Lung (tissue), 11 donors: ENCODE measurements at regions not wholly inside any gene's neighbourhood (a gene's known extent, or its start where the extent isn't known, plus 50 kb on each side); places are given as distances from the start of the nearest gene placed in this dataset.
A peak's percentile ranks its signal among the peaks of the same experiment; 100 is the strongest.

Source experiments
- ATAC-seq: fragments of 200-7000 bp; cut with Tn5 transposase; one replicate; pipeline ENCODE4 v1.9.1; 2020; ENCODE audit warnings: moderate number of reproducible peaks; ENCODE audit not compliant: insufficient read depth, low FRiP score
- DNase-seq, 3 donors: peaks; one replicate each; pipeline ENCODE4 v3.0.0-alpha.2; 2013 to 2017
- H3K27ac ChIP-seq, 2 donors: one replicate each; pipeline ENCODE4 v1.5.1; 2013; ENCODE audit warnings: mild to moderate bottlenecking in 2 of 2, moderate library complexity in 2 of 2, control low read depth in 1 of 2, inconsistent platforms in 1 of 2, low read depth in 1 of 2, low read length in 1 of 2
- H3K27me3 ChIP-seq, 3 donors: one replicate each; pipeline ENCODE4 v1.5.1; 2013; ENCODE audit warnings: low read length in 2 of 3; ENCODE audit not compliant: control insufficient read depth in 3 of 3, insufficient read depth in 3 of 3
- H3K36me3 ChIP-seq, 4 donors: one replicate each; pipeline ENCODE4 v1.5.1; 2013; ENCODE audit warnings: low read length in 4 of 4, mild to moderate bottlenecking in 1 of 4, moderate library complexity in 1 of 4; ENCODE audit not compliant: control insufficient read depth in 4 of 4, insufficient read depth in 4 of 4
- H3K4me1 ChIP-seq, 5 donors: one replicate each; pipeline ENCODE4 v1.5.1; 2013; ENCODE audit warnings: low read length in 5 of 5, mild to moderate bottlenecking in 2 of 5, moderate library complexity in 1 of 5; ENCODE audit not compliant: control insufficient read depth in 5 of 5, insufficient read depth in 5 of 5
- H3K4me3 ChIP-seq: one replicate; pipeline ENCODE4 v1.5.1; 2013; ENCODE audit warnings: mild to moderate bottlenecking, control low read depth, moderate library complexity
- H3K9ac ChIP-seq, 2 donors: one replicate each; pipeline ENCODE4 v1.5.1; 2013; ENCODE audit warnings: low read length in 2 of 2, control low read depth in 1 of 2; ENCODE audit not compliant: insufficient read depth in 1 of 2
- H3K9me3 ChIP-seq, 4 donors: one replicate each; pipeline ENCODE4 v1.5.1; 2013; ENCODE audit warnings: low read length in 3 of 4, mild to moderate bottlenecking in 1 of 4, moderate library complexity in 1 of 4; ENCODE audit not compliant: control insufficient read depth in 4 of 4, insufficient read depth in 3 of 4
- CTCF ChIP-seq: IDR thresholded peaks from 2 replicates; pipeline ENCODE4 v1.5.1; 2012; ENCODE audit warnings: mild to moderate bottlenecking; ENCODE audit errors: control extremely low read depth, extremely low read depth
- WGBS, 2 donors: extraction: QIAGEN DNeasy Blood & Tissue Kit; methylation state at CpG; one replicate each; pipeline ENCODE4 v1.1.7; 2013; 5-methylcytosine and 5-hydroxymethylcytosine counted together
- donor health status: control.
- donor health status: control.
- donor health status: Bipolar disorder and iron deficiency.
- donor health status: healthy.
- donor health status: DM: yes; HTN: yes; CAD: no.

- no peak for DNase-seq
- no peaks in the 10 kb centered on the region for H3K4me1 ChIP-seq
- 83 to 90% methylated on average over 4 of the region's 4 CpGs for WGBS, 2 donors
These were observed 221.3 kb upstream of the ITGA4 start for GRCh38 chr2:181235683-181236459.

GRCh38 chr2:181239201-181239799 is 217.9 kb upstream of the ITGA4 start:
- no peak for ATAC-seq
- no peak for TF ChIP-seq CTCF
- Histone ChIP-seq H3K9me3 (no peaks in the 10 kb centered on the region), H3K27me3 (peaks cover 0 to 5% (median 0%) of the 10 kb centered on the region in 3 donors), H3K4me3 (no peak overlapping the region), H3K9ac (no peak overlapping the region), H3K36me3 (no peaks in the 10 kb centered on the region), H3K27ac (no peak overlapping the region), H3K4me1 (no peaks in the 10 kb centered on the region)
- DNase-seq: peak in 2 of 3 donors; percentile 15 to 35
- WGBS, 2 donors: 39 to 64% methylated on average over 2 of the region's 2 CpGs

More at GRCh38 chr2:181235683-181236459, 221.3 kb upstream of the ITGA4 start:
- Histone ChIP-seq H3K4me3 (no peak overlapping the region), H3K27ac (no peak overlapping the region), H3K9ac (no peak overlapping the region), H3K27me3 (peaks cover 0 to 5% (median 0%) of the 10 kb centered on the region in 3 donors), H3K9me3 (no peaks in the 10 kb centered on the region), H3K36me3 (no peaks in the 10 kb centered on the region)
- TF ChIP-seq CTCF: no peak
- ATAC-seq: no peak

- Histone ChIP-seq H3K36me3 (no peaks in the 10 kb centered on the region), H3K27ac (no peak overlapping the region), H3K4me3 (no peak overlapping the region), H3K9me3 (no peaks in the 10 kb centered on the region), H3K27me3 (peaks cover 0 to 5% (median 0%) of the 10 kb centered on the region in 3 donors), H3K9ac (no peak overlapping the region), H3K4me1 (no peaks in the 10 kb centered on the region)
- DNase-seq: no peak
- ATAC-seq: no peak
- TF ChIP-seq CTCF: no peak
- 91 to 96% methylated on average over 1 of the region's 1 CpG for WGBS, 2 donors
These were observed 216.3 kb upstream of the ITGA4 start for GRCh38 chr2:181240844-181241243.
